ENCODE measurements at regions not wholly inside any gene's neighbourhood (a gene's known extent, or its start where the extent isn't known, plus 50 kb on each side); places are given as distances from the start of the nearest gene placed in this dataset.

GRCh38 chr5:110072651-110073050, 382.9 kb downstream of the MAN2A1 start:
- DNase-seq (ENCODE audit: low read depth, low spot score), result peak; percentile 50

- no peak for DNase-seq (ENCODE audit: low read depth, low spot score)
Measured at GRCh38 chr5:110073534-110073933, 383.8 kb downstream of the MAN2A1 start.

- DNase-seq (ENCODE audit: low read depth, low spot score), result no peak
Measured at GRCh38 chr5:110075656-110076055, 385.9 kb downstream of the MAN2A1 start.

GRCh38 chr5:110077147-110077546, 387.4 kb downstream of the MAN2A1 start:
- DNase-seq (ENCODE audit: low read depth, low spot score), result no peak

- DNase-seq (ENCODE audit: low read depth, low spot score), result no peak
Measured at GRCh38 chr5:110082194-110082593, 392.5 kb downstream of the MAN2A1 start.

- DNase-seq (ENCODE audit: low read depth, low spot score), result no peak
Measured at GRCh38 chr5:110082863-110083262, 393.1 kb downstream of the MAN2A1 start.

- no peak for DNase-seq (ENCODE audit: low read depth, low spot score)
Measured at GRCh38 chr5:110085826-110086225, 396.1 kb downstream of the MAN2A1 start.

GRCh38 chr5:110086658-110087388, 397.1 kb downstream of the MAN2A1 start:
- peak; percentile 96 for DNase-seq (ENCODE audit: low read depth, low spot score)

GRCh38 chr5:110087829-110088228, 398.1 kb downstream of the MAN2A1 start:
- no peak for DNase-seq (ENCODE audit: low read depth, low spot score)

- DNase-seq (ENCODE audit: low read depth, low spot score), result no peak
Measured at GRCh38 chr5:110088676-110089436, 399.1 kb downstream of the MAN2A1 start.

GRCh38 chr5:110092955-110093785, 403.4 kb downstream of the MAN2A1 start:
- no peak for DNase-seq (ENCODE audit: low read depth, low spot score)

- no peak for DNase-seq (ENCODE audit: low read depth, low spot score)
Measured at GRCh38 chr5:110094109-110094508, 404.4 kb downstream of the MAN2A1 start.

- DNase-seq (ENCODE audit: low read depth, low spot score), result no peak
Measured at GRCh38 chr5:110094548-110094947, 404.8 kb downstream of the MAN2A1 start.

- no peak for DNase-seq (ENCODE audit: low read depth, low spot score)
Measured at GRCh38 chr5:110096419-110096818, 406.7 kb downstream of the MAN2A1 start.

- peak; percentile 10 for DNase-seq (ENCODE audit: low read depth, low spot score)
Measured at GRCh38 chr5:110099572-110099971, 409.8 kb downstream of the MAN2A1 start.

GRCh38 chr5:110103081-110103480, 413.4 kb downstream of the MAN2A1 start:
- DNase-seq (ENCODE audit: low read depth, low spot score), result no peak

GRCh38 chr5:110104060-110104725, 414.5 kb downstream of the MAN2A1 start:
- DNase-seq (ENCODE audit: low read depth, low spot score), result no peak

- peak; percentile 7 for DNase-seq (ENCODE audit: low read depth, low spot score)
Measured at GRCh38 chr5:110104726-110105669, 415.3 kb downstream of the MAN2A1 start.

- peak; percentile 66 for DNase-seq (ENCODE audit: low read depth, low spot score)
Measured at GRCh38 chr5:110105692-110106091, 416.0 kb downstream of the MAN2A1 start.

GRCh38 chr5:110106750-110107149, 417.0 kb downstream of the MAN2A1 start:
- no peak for DNase-seq (ENCODE audit: low read depth, low spot score)

All from astrocyte of the hippocampus (primary cell).